Mucosa of descending colon (tissue), 3 donors: ENCODE measurements at regions not wholly inside any gene's neighbourhood (a gene's known extent, or its start where the extent isn't known, plus 50 kb on each side); places are given as distances from the start of the nearest gene placed in this dataset.

Experiments
- ATAC-seq: fragments of 200-7000 bp; cut with Tn5 transposase; one replicate; pipeline ENCODE4 v1.9.1; 2020; ENCODE audit warnings: mild to moderate bottlenecking, moderate library complexity
- DNase-seq, 3 donors: peaks; one replicate each; pipeline ENCODE4 v3.0.0-alpha.2; 2020
- H3K36me3 ChIP-seq: fragments of 200-600 bp; one replicate; pipeline ENCODE4 v1.8.0; 2021; ENCODE audit warnings: low read depth, mild to moderate bottlenecking
- H3K4me1 ChIP-seq: fragments of 200-600 bp; one replicate; pipeline ENCODE4 v1.8.0; 2021; ENCODE audit warnings: low read depth, mild to moderate bottlenecking
- H3K4me3 ChIP-seq: fragments of 200-600 bp; one replicate; pipeline ENCODE4 v1.8.0; 2021; ENCODE audit warnings: mild to moderate bottlenecking
- H3K9me3 ChIP-seq: fragments of 200-600 bp; one replicate; pipeline ENCODE4 v1.8.0; 2021; ENCODE audit warnings: mild to moderate bottlenecking
- intact Hi-C, 2 donors: fragments of 100-400 bp; cut with DNase I in 1 of 2; cut with micrococcal nuclease in 1 of 2; formaldehyde crosslinking; loops; one replicate each; pipeline versions ENCODE4 v1.11.0 to v1.11.1; 2022; cut with DNase I, micrococcal nuclease
- TF ChIP-seq, protein P1 (sequence below): fragments of 200-600 bp; IDR thresholded peaks from one replicate; pipeline ENCODE4 v1.8.0; 2022; ENCODE audit warnings: antibody characterized with exemption, mild to moderate bottlenecking
- donor health status: DM: no; HTN: no; CAD: no; lungs with moderate emphysema.
- donor health status: DM: no; HTN: no; CAD: no.
- donor health status: DM: no; HTN: yes; CAD: no.

DNA sequence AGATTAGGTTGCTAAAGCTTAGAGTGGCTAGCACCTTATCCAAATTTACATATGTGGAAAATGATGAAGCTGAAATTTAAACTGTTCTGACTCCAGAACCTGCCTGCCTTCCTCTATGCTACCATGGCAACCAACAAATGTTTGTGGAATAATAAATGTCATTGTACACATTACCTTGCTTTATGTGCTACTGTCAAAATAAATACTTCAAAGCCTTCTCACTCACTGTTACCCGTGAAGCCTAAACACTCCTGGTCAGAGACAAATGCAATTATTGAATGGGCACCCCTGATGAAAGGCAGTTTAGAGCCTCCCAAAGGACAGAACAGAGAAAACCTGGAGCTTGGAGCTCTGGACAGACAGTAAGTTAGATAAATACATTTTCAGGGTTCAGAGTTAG is 158.6 kb downstream of the FAM114A2 start:
- ATAC-seq (no peak), DNase-seq (no peak)
- TF ChIP-seq, protein P1, sequence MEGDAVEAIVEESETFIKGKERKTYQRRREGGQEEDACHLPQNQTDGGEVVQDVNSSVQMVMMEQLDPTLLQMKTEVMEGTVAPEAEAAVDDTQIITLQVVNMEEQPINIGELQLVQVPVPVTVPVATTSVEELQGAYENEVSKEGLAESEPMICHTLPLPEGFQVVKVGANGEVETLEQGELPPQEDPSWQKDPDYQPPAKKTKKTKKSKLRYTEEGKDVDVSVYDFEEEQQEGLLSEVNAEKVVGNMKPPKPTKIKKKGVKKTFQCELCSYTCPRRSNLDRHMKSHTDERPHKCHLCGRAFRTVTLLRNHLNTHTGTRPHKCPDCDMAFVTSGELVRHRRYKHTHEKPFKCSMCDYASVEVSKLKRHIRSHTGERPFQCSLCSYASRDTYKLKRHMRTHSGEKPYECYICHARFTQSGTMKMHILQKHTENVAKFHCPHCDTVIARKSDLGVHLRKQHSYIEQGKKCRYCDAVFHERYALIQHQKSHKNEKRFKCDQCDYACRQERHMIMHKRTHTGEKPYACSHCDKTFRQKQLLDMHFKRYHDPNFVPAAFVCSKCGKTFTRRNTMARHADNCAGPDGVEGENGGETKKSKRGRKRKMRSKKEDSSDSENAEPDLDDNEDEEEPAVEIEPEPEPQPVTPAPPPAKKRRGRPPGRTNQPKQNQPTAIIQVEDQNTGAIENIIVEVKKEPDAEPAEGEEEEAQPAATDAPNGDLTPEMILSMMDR = no peak
- H3K4me3 ChIP-seq = no peak overlapping the region
- no peaks in the 10 kb centered on the region for H3K4me1 ChIP-seq
- H3K9me3 ChIP-seq = no peaks in the 10 kb centered on the region
- intact Hi-C loops = no loop called here
- H3K36me3 ChIP-seq = no peaks in the 10 kb centered on the region

GRCh38 chr5:153879596-153879995 is 159.1 kb downstream of the FAM114A2 start:
- H3K9me3 ChIP-seq = no peaks in the 10 kb centered on the region
- ATAC-seq = no peak
- H3K4me1 ChIP-seq = no peaks in the 10 kb centered on the region
- intact Hi-C loops = no loop called here
- no peak for DNase-seq
- no peaks in the 10 kb centered on the region for H3K36me3 ChIP-seq
- no peak overlapping the region for H3K4me3 ChIP-seq
- TF ChIP-seq, protein P1 = no peak

DNA sequence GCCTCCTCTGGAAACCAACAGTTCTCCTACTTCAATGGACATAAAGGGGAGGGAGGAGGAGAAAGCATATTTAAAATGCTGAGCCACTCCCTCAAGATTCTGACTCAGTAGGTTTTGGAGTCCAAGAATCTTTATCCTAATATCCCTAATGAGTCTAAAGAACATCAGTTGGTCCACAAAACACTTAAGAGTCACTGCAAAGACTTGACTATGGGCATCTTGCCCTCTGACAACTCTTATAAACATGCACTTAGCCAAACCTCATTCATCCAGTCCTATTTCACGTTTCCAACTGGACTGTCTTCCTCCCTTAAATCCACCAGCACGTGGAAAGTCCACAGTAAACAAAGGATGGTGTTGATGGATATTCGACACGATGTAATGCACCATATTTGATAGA is 172.5 kb downstream of the FAM114A2 start:
- Histone ChIP-seq H3K4me3 (no peak overlapping the region), H3K4me1 (no peaks in the 10 kb centered on the region), H3K36me3 (no peaks in the 10 kb centered on the region), H3K9me3 (no peaks in the 10 kb centered on the region)
- ATAC-seq (no peak), DNase-seq (no peak)
- TF ChIP-seq, protein P1 = no peak
- intact Hi-C loops = no loop called here

DNA sequence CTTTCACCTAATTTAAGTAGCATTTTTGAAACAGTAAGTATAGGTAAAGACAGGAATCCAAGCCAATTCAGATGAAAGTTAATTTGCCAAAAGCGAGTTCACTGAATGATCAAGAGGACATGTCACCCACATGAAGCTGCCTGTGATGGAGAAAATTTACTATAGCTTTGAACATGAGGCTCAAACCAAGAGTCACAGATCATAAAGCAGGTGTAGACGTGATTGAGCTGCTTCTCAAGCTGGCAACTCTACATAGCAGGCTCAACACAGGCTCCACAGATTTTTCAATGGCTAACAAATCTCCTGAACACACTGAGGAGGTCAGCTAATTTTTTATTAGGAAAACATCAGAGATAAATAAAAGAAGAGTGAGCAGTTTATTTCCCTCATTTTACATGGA is 173.7 kb downstream of the FAM114A2 start:
- Histone ChIP-seq H3K4me1 (no peaks in the 10 kb centered on the region), H3K4me3 (no peak overlapping the region), H3K9me3 (no peaks in the 10 kb centered on the region), H3K36me3 (no peaks in the 10 kb centered on the region)
- TF ChIP-seq, protein P1 = no peak
- ATAC-seq (no peak), DNase-seq (no peak)
- intact Hi-C loops = no loop called here

DNA sequence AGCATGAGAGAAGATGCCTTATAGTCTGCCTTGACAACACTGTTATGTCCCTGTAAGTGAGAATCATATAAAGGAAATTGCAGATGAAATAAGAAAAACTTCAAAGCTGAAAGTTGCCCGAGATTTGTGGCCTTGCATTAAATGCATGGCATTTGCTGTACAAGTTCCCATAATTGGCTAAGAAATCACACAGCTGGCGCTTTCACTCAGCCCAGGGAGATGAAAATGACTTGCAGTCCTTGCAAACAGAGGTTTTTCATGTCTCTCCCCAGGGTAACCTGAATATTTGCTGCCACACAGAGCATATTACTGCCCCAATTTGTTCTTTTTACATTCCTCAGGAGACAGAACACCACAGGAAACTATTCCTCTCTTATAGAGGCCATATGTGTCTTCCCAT is 174.8 kb downstream of the FAM114A2 start:
- no peaks in the 10 kb centered on the region for H3K36me3 ChIP-seq
- H3K4me1 ChIP-seq = no peaks in the 10 kb centered on the region
- DNase-seq (no peak), ATAC-seq (no peak)
- H3K9me3 ChIP-seq = no peaks in the 10 kb centered on the region
- H3K4me3 ChIP-seq = no peak overlapping the region
- TF ChIP-seq, protein P1 = no peak
- intact Hi-C loops = no loop called here
